HCEC 1CT (cell line): ENCODE measurements at regions not wholly inside any gene's neighbourhood (a gene's known extent, or its start where the extent isn't known, plus 50 kb on each side); places are given as distances from the start of the nearest gene placed in this dataset.
"Not testable (repeated sequence)": the region's sequence is repeated elsewhere in the genome, so short reads cannot be mapped to it uniquely, and the experiment has no call there.

ENCODE experiments used
- DNase-seq: peaks from one replicate; pipeline ENCODE4 v3.0.0-alpha.2; 2017

- not testable (repeated sequence) for DNase-seq
Measured at GRCh38 chr4:86413426-86413825, 53.6 kb upstream of the MAPK10 start.

GRCh38 chr4:86414686-86415085, 54.8 kb upstream of the MAPK10 start:
- no peak for DNase-seq

GRCh38 chr4:86416081-86416480, 56.2 kb upstream of the MAPK10 start:
- DNase-seq = no peak

GRCh38 chr4:86421461-86421860, 61.6 kb upstream of the MAPK10 start:
- DNase-seq = no peak

- no peak for DNase-seq
Measured at GRCh38 chr4:86431543-86432116, 71.8 kb upstream of the MAPK10 start.

- DNase-seq = no peak
Measured at GRCh38 chr4:86432559-86433134, 72.8 kb upstream of the MAPK10 start.

- DNase-seq = no peak
Measured at GRCh38 chr4:86439293-86439692, 79.4 kb upstream of the MAPK10 start.

- DNase-seq = no peak
Measured at GRCh38 chr4:86441175-86441936, 81.5 kb upstream of the MAPK10 start.

GRCh38 chr4:86442881-86443280, 83.0 kb upstream of the MAPK10 start:
- no peak for DNase-seq

- no peak for DNase-seq
Measured at GRCh38 chr4:86443495-86443894, 83.6 kb upstream of the MAPK10 start.

- no peak for DNase-seq
Measured at GRCh38 chr4:86446996-86447395, 87.1 kb upstream of the MAPK10 start.

GRCh38 chr4:86448871-86449270, 89.0 kb upstream of the MAPK10 start:
- DNase-seq = no peak

GRCh38 chr4:86449746-86450588, 90.1 kb upstream of the MAPK10 start:
- DNase-seq = no peak

GRCh38 chr4:86450861-86451260, 91.0 kb upstream of the MAPK10 start:
- DNase-seq = no peak

- DNase-seq = peak; percentile 33
Measured at GRCh38 chr4:86451560-86452330, 91.9 kb upstream of the MAPK10 start.

GRCh38 chr4:86452422-86452891, 92.6 kb upstream of the MAPK10 start:
- peak; percentile 34 for DNase-seq

- peak; percentile 11 for DNase-seq
Measured at GRCh38 chr4:86452924-86453531, 93.2 kb upstream of the MAPK10 start.

- DNase-seq = not testable (repeated sequence)
Measured at GRCh38 chr4:86453611-86454072, 93.8 kb upstream of the MAPK10 start.

- no peak for DNase-seq
Measured at GRCh38 chr4:86461849-86462248, 102.0 kb upstream of the MAPK10 start.

GRCh38 chr4:86472377-86473019, 112.6 kb upstream of the MAPK10 start:
- DNase-seq = no peak

- not testable (repeated sequence) for DNase-seq
Measured at GRCh38 chr4:86478151-86478550, 116.0 kb upstream of the PTPN13 start.
